IMR-90 (cell line): ENCODE measurements at regions not wholly inside any gene's neighbourhood (a gene's known extent, or its start where the extent isn't known, plus 50 kb on each side); places are given as distances from the start of the nearest gene placed in this dataset.

Source experiments
- ATAC-seq: fragments of 200-7000 bp; cut with Tn5 transposase; 2 replicates; pipeline ENCODE4 v1.9.1; 2020; ENCODE audit warnings: low read depth, mild to moderate bottlenecking, moderate library complexity
- BruUV-seq: library from RNA; stranded (reverse); fragments of 400-500 nt; replicated peaks from 2 replicates; lab custom pipeline; 2021; lab: Mats Ljungman, UMichigan
- CTCF ChIA-PET: fragments of 300-600 bp; formaldehyde crosslinking; extraction: SDS; loops from one replicate; lab custom pipeline; 2021; ENCODE audit warnings: antibody characterized with exemption; lab: Yijun Ruan, JAX
- POLR2A ChIA-PET: fragments of 300-600 bp; sonication (Branson Sonifier 250); formaldehyde crosslinking; loops from one replicate; lab custom pipeline; 2022; ENCODE audit warnings: antibody characterized with exemption; ENCODE audit not compliant: unreplicated experiment; lab: Charles Lee
- DNase-seq: peaks from one replicate; pipeline ENCODE4 v3.0.0; 2013
- H2AFZ ChIP-seq: replicated peaks from 2 replicates; pipeline ENCODE3; 2013; ENCODE audit warnings: low read length, mild to moderate bottlenecking; ENCODE audit not compliant: poor library complexity
- H2AK5ac ChIP-seq: 2 replicates; pipeline ENCODE4 v1.6.1; 2013; ENCODE audit warnings: low read depth, low read length, inconsistent platforms
- H2AK9ac ChIP-seq: replicated peaks from 2 replicates; pipeline ENCODE3; 2013; ENCODE audit warnings: mild to moderate bottlenecking, low read depth, low read length, moderate library complexity; ENCODE audit not compliant: poor library complexity
- H2BK120ac ChIP-seq: 2 replicates; pipeline ENCODE4 v1.6.1; 2013; ENCODE audit warnings: low read depth, low read length, inconsistent platforms
- H2BK15ac ChIP-seq: 3 replicates; pipeline ENCODE4 v1.6.1; 2013; ENCODE audit warnings: low read depth, low read length, inconsistent platforms
- H2BK20ac ChIP-seq: 2 replicates; pipeline ENCODE4 v1.6.1; 2013; ENCODE audit warnings: low read depth, mild to moderate bottlenecking, inconsistent platforms, low read length, moderate library complexity
- H2BK5ac ChIP-seq: 2 replicates; pipeline ENCODE4 v1.6.1; 2013; ENCODE audit warnings: mild to moderate bottlenecking, low read depth, low read length, inconsistent platforms; ENCODE audit not compliant: poor library complexity, severe bottlenecking
- H3K14ac ChIP-seq: replicated peaks from 2 replicates; pipeline ENCODE4 v1.6.1; 2013; ENCODE audit warnings: low read depth, low read length, inconsistent platforms
- H3K18ac ChIP-seq: 2 replicates; pipeline ENCODE4 v1.6.1; 2013; ENCODE audit warnings: low read depth, low read length, control low read depth
- H3K23ac ChIP-seq: 2 replicates; pipeline ENCODE4 v1.6.1; 2013; ENCODE audit warnings: low read depth, low read length, inconsistent platforms
- H3K27ac ChIP-seq: 2 replicates; pipeline ENCODE4 v1.5.1; 2013; ENCODE audit warnings: mild to moderate bottlenecking, control low read depth, low read length; ENCODE audit not compliant: insufficient read depth
- H3K27me3 ChIP-seq: 2 replicates; pipeline ENCODE4 v1.6.1; 2013; ENCODE audit warnings: low read length; ENCODE audit not compliant: control insufficient read depth, insufficient read depth
- H3K36me3 ChIP-seq: 2 replicates; pipeline ENCODE4 v1.6.1; 2013; ENCODE audit warnings: low read length, mixed read lengths; ENCODE audit not compliant: control insufficient read depth, insufficient read depth
- H3K4ac ChIP-seq: 2 replicates; pipeline ENCODE4 v1.6.1; 2013; ENCODE audit warnings: low read depth, low read length, inconsistent platforms
- H3K4me1 ChIP-seq: 2 replicates; pipeline ENCODE4 v1.6.1; 2013; ENCODE audit warnings: low read length, mixed read lengths; ENCODE audit not compliant: control insufficient read depth, insufficient read depth
- H3K4me2 ChIP-seq: 2 replicates; pipeline ENCODE4 v1.6.1; 2013; ENCODE audit warnings: low read depth, mild to moderate bottlenecking, control low read depth, low read length, moderate library complexity
- H3K4me3 ChIP-seq: 2 replicates; pipeline ENCODE4 v1.5.1; 2013; ENCODE audit warnings: low read depth, mild to moderate bottlenecking, control low read depth, low read length, moderate library complexity; ENCODE audit not compliant: insufficient read depth
- H3K56ac ChIP-seq: 2 replicates; pipeline ENCODE4 v1.6.1; 2013; ENCODE audit warnings: low read length, inconsistent platforms; ENCODE audit not compliant: insufficient read depth; ENCODE audit errors: extremely low read depth
- H3K79me1 ChIP-seq, 2 experiments: 2 replicates each; pipeline ENCODE4 v1.6.1; 2013; ENCODE audit warnings: low read length in 2 of 2, inconsistent platforms in 1 of 2, low read depth in 1 of 2
- H3K9ac ChIP-seq: 2 replicates; pipeline ENCODE4 v1.6.1; 2013; ENCODE audit warnings: low read depth, low read length, control low read depth
- H3K9me1 ChIP-seq: 2 replicates; pipeline ENCODE4 v1.6.1; 2013; ENCODE audit warnings: low read length, inconsistent platforms; ENCODE audit not compliant: insufficient read depth
- H3K9me3 ChIP-seq: 2 replicates; pipeline ENCODE4 v1.6.1; 2013; ENCODE audit warnings: low read length; ENCODE audit not compliant: control insufficient read depth, insufficient read depth
- H4K20me1 ChIP-seq: 2 replicates; pipeline ENCODE4 v1.6.1; 2013; ENCODE audit warnings: low read length, inconsistent platforms; ENCODE audit not compliant: insufficient read depth
- H4K5ac ChIP-seq: 2 replicates; pipeline ENCODE4 v1.6.1; 2013; ENCODE audit warnings: mild to moderate bottlenecking, low read depth, low read length, control low read depth
- H4K8ac ChIP-seq, 2 experiments: 2 replicates each; pipeline ENCODE4 v1.6.1; 2013; ENCODE audit warnings: low read depth in 2 of 2, low read length in 2 of 2, control low read depth in 1 of 2, inconsistent platforms in 1 of 2
- H4K91ac ChIP-seq: 2 replicates; pipeline ENCODE4 v1.6.1; 2013; ENCODE audit warnings: low read depth, low read length, inconsistent platforms; ENCODE audit not compliant: insufficient read depth
- BHLHE40 ChIP-seq: fragments of 150-350 bp; IDR thresholded peaks from 2 replicates; pipeline ENCODE4 v1.6.1; 2016; ENCODE audit warnings: mild to moderate bottlenecking, low read depth, low read length
- CEBPB ChIP-seq: IDR thresholded peaks from 2 replicates; pipeline ENCODE4 v1.6.1; 2012; ENCODE audit warnings: low read depth, low read length, improper control_type of control experiment
- CHD1 ChIP-seq: IDR thresholded peaks from 2 replicates; pipeline ENCODE4 v1.6.1; 2012; ENCODE audit warnings: low read depth, low read length, improper control_type of control experiment
- FOS ChIP-seq: fragments of 150-350 bp; IDR thresholded peaks from 2 replicates; pipeline ENCODE4 v1.6.1; 2016; ENCODE audit warnings: low read depth, low read length
- MAFK ChIP-seq: IDR thresholded peaks from 2 replicates; pipeline ENCODE4 v1.6.1; 2012; ENCODE audit warnings: low read depth, low read length, improper control_type of control experiment
- MAZ ChIP-seq: IDR thresholded peaks from 2 replicates; pipeline ENCODE4 v1.6.1; 2012; ENCODE audit warnings: low read depth, mild to moderate bottlenecking, low read length, improper control_type of control experiment, moderate library complexity, borderline replicate concordance
- MXI1 ChIP-seq: IDR thresholded peaks from 2 replicates; pipeline ENCODE4 v1.6.1; 2012; ENCODE audit warnings: low read depth, mild to moderate bottlenecking, low read length, moderate library complexity, borderline replicate concordance
- NFE2L2 ChIP-seq: fragments of 150-350 bp; IDR thresholded peaks from 2 replicates; pipeline ENCODE4 v1.6.1; 2016; ENCODE audit warnings: low read depth, mild to moderate bottlenecking, low read length
- POLR2A ChIP-seq: IDR thresholded peaks from 2 replicates; pipeline ENCODE4 v1.6.1; 2012; ENCODE audit warnings: mild to moderate bottlenecking, low read depth, low read length
- RAD21 ChIP-seq: IDR thresholded peaks from 2 replicates; pipeline ENCODE4 v1.6.1; 2012; ENCODE audit warnings: low read length, improper control_type of control experiment
- RCOR1 ChIP-seq: IDR thresholded peaks from 2 replicates; pipeline ENCODE4 v1.6.1; 2012; ENCODE audit warnings: mild to moderate bottlenecking, low read length, improper control_type of control experiment; ENCODE audit not compliant: insufficient replicate concordance
- RFX5 ChIP-seq: IDR thresholded peaks from 2 replicates; pipeline ENCODE4 v1.8.0; 2012; ENCODE audit warnings: low read depth, mild to moderate bottlenecking, low read length, moderate library complexity
- SMC3 ChIP-seq: fragments of 150-350 bp; IDR thresholded peaks from 2 replicates; pipeline ENCODE4 v1.6.1; 2016; ENCODE audit warnings: low read depth, mild to moderate bottlenecking, antibody characterized with exemption, low read length, moderate library complexity
- WGBS, 2 experiments: methylation state at CpG; one replicate each; pipeline versions ENCODE4 v1.1.5 to v1.1.7; 2013; ENCODE audit warnings: missing lambda C conversion rate in 2 of 2; ENCODE audit not compliant: insufficient read length in 1 of 2; ENCODE audit errors: extremely low coverage in 2 of 2; 5-methylcytosine and 5-hydroxymethylcytosine counted together
- dilution Hi-C: fragments of 300-500 bp; cut with HindIII; formaldehyde crosslinking; loops from one replicate; pipeline ENCODE4 v1.14.3; 2018; ENCODE audit warnings: low sequenced_read_pairs; ENCODE audit not compliant: unreplicated experiment
- in situ Hi-C: fragments of 300-500 bp; cut with MboI; formaldehyde crosslinking; loops from 3 replicates; pipeline ENCODE4 v1.14.3; 2019; ENCODE audit warnings: low sequenced_read_pairs, inconsistent platforms, mixed read lengths
- intact Hi-C: fragments of 100-400 bp; cut with micrococcal nuclease; formaldehyde crosslinking; loops from 2 replicates; pipeline ENCODE4 v1.10.0; 2022
- TF ChIP-seq, protein P1 (sequence below): fragments of 150-350 bp; IDR thresholded peaks from 2 replicates; pipeline ENCODE4 v1.6.1; 2016; ENCODE audit warnings: low read depth, mild to moderate bottlenecking, low read length, moderate library complexity, borderline replicate concordance
- TF ChIP-seq, protein P2 (sequence below): conservative IDR thresholded peaks from 2 replicates; pipeline ENCODE4 v1.5.1; 2012; ENCODE audit warnings: mild to moderate bottlenecking, low read depth, low read length, improper control_type of control experiment
- TF ChIP-seq, protein P3 (sequence below): fragments of 150-350 bp; IDR thresholded peaks from 2 replicates; pipeline ENCODE4 v1.6.1; 2017; ENCODE audit warnings: mild to moderate bottlenecking, antibody characterized with exemption, low read length, low read depth

DNA sequence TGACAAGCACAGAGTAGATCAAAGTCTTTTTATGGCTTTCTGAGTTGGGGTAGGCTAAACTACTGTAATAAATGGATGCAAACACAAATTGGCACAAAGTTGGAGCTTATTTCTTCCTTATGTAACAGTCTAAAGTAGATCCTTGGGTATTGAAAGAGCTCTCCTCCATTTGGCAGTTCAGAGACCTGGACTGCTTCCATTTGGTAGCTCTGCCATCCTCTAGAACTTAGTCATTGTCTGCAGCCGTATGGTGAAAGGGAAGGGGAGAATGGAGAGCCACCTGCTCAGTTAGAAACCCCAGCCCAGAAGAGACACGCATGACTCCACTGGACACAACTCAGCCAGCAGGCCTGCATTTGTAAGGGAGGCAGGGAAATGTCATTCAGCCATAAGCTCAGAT is 345.0 kb downstream of the DMAC1 start:
- no peak overlapping the region for H3K4me3 ChIP-seq
- H3K23ac ChIP-seq = no peak overlapping the region
- no peak overlapping the region for H3K9ac ChIP-seq
- H3K79me1 ChIP-seq = no peaks in the 10 kb centered on the region
- BruUV-seq = no TSS peak
- no peak overlapping the region for H2BK120ac ChIP-seq
- 0 out of 2 replicates have a peak overlapping the region, but pooled peaks have one; percentile 5 for H2AK5ac ChIP-seq
- no peak overlapping the region for H4K91ac ChIP-seq
- no peak overlapping the region for H4K5ac ChIP-seq
- dilution Hi-C loops (no loop called here), in situ Hi-C loops (no loop called here), intact Hi-C loops (loop anchor here (10.0 kb wide), 1 partner anchor 60 kb away; no protein-coding TSS in a partner anchor)
- no peak overlapping the region for H3K14ac ChIP-seq
- H3K4me1 ChIP-seq = peaks cover 4% of the 10 kb centered on the region; the same call in 1 of the 2 replicates
- H2AFZ ChIP-seq = no peak overlapping the region
- TF ChIP-seq, protein P1, sequence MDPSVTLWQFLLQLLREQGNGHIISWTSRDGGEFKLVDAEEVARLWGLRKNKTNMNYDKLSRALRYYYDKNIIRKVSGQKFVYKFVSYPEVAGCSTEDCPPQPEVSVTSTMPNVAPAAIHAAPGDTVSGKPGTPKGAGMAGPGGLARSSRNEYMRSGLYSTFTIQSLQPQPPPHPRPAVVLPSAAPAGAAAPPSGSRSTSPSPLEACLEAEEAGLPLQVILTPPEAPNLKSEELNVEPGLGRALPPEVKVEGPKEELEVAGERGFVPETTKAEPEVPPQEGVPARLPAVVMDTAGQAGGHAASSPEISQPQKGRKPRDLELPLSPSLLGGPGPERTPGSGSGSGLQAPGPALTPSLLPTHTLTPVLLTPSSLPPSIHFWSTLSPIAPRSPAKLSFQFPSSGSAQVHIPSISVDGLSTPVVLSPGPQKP = no peak
- no peak for TF ChIP-seq MAFK
- TF ChIP-seq BHLHE40 = no peak
- TF ChIP-seq RCOR1 = no peak
- no peak for TF ChIP-seq MAZ
- TF ChIP-seq RAD21 = no peak
- TF ChIP-seq MXI1 = no peak
- TF ChIP-seq, protein P2, sequence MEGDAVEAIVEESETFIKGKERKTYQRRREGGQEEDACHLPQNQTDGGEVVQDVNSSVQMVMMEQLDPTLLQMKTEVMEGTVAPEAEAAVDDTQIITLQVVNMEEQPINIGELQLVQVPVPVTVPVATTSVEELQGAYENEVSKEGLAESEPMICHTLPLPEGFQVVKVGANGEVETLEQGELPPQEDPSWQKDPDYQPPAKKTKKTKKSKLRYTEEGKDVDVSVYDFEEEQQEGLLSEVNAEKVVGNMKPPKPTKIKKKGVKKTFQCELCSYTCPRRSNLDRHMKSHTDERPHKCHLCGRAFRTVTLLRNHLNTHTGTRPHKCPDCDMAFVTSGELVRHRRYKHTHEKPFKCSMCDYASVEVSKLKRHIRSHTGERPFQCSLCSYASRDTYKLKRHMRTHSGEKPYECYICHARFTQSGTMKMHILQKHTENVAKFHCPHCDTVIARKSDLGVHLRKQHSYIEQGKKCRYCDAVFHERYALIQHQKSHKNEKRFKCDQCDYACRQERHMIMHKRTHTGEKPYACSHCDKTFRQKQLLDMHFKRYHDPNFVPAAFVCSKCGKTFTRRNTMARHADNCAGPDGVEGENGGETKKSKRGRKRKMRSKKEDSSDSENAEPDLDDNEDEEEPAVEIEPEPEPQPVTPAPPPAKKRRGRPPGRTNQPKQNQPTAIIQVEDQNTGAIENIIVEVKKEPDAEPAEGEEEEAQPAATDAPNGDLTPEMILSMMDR = no peak
- no peak for TF ChIP-seq RFX5
- no peak for TF ChIP-seq SMC3
- no peak for TF ChIP-seq FOS
- TF ChIP-seq POLR2A = no peak
- no peak for TF ChIP-seq NFE2L2
- no peak for TF ChIP-seq CHD1
- TF ChIP-seq, protein P3, sequence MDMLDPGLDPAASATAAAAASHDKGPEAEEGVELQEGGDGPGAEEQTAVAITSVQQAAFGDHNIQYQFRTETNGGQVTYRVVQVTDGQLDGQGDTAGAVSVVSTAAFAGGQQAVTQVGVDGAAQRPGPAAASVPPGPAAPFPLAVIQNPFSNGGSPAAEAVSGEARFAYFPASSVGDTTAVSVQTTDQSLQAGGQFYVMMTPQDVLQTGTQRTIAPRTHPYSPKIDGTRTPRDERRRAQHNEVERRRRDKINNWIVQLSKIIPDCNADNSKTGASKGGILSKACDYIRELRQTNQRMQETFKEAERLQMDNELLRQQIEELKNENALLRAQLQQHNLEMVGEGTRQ = no peak
- no peak for TF ChIP-seq CEBPB
- no peak overlapping the region for H3K4me2 ChIP-seq
- no peaks in the 10 kb centered on the region for H3K9me1 ChIP-seq
- no peak overlapping the region for H2AK9ac ChIP-seq
- H3K56ac ChIP-seq = no peak overlapping the region
- no peaks in the 10 kb centered on the region for H4K20me1 ChIP-seq
- 100% methylated on average over 2 of the region's 2 CpGs; no CpG with 5 or more reads in 1 of the 2 experiments for WGBS, 2 experiments
- ATAC-seq = no peak
- ChIA-PET POLR2A (no interaction called here), CTCF (no interaction called here)
- no peak overlapping the region for H3K4ac ChIP-seq
- no peak overlapping the region for H2BK20ac ChIP-seq
- no peak overlapping the region for H3K18ac ChIP-seq
- H2BK15ac ChIP-seq = no peak overlapping the region; the same call in 2 of the 3 replicates
- no peak overlapping the region for H2BK5ac ChIP-seq
- H3K27ac ChIP-seq = no peak overlapping the region
- no peaks in the 10 kb centered on the region for H3K27me3 ChIP-seq
- no peaks in the 10 kb centered on the region for H3K36me3 ChIP-seq
- no peak overlapping the region for H4K8ac ChIP-seq
- H3K9me3 ChIP-seq = no peaks in the 10 kb centered on the region
- no peak for DNase-seq
